Endothelial cell of umbilical vein (primary cell): ENCODE measurements at regions not wholly inside any gene's neighbourhood (a gene's known extent, or its start where the extent isn't known, plus 50 kb on each side); places are given as distances from the start of the nearest gene placed in this dataset.

ENCODE experiments used
- CTCF ChIP-seq, 2 donors: IDR thresholded peaks; 1 replicate in 1 of 2; 2 replicates in 1 of 2; pipeline ENCODE4 v1.5.1; 2011; ENCODE audit warnings: low read length in 2 of 2, mild to moderate bottlenecking in 2 of 2, moderate library complexity in 2 of 2, control low read depth in 1 of 2, inconsistent platforms in 1 of 2, low read depth in 1 of 2; ENCODE audit not compliant: insufficient read depth in 1 of 2; ENCODE audit errors: extremely low read depth in 1 of 2
- POLR2AphosphoS5 ChIP-seq: IDR thresholded peaks from 2 replicates; pipeline ENCODE4 v1.6.1; 2012; ENCODE audit warnings: low read depth, mild to moderate bottlenecking, control low read depth, low read length, moderate library complexity; ENCODE audit not compliant: insufficient read depth

- TF ChIP-seq POLR2AphosphoS5 (no peak), CTCF (IDR thresholded peaks at IDR 0.05; ENCODE audit: extremely low read depth in 1 of 2, insufficient read depth in 1 of 2, low read depth in 1 of 2, low read length in 2 of 2) (no peak)
Observed at GRCh38 chr12:113659015-113659414, 187.3 kb upstream of the LHX5 start.
